Uterus (tissue), 2 donors: ENCODE measurements at regions not wholly inside any gene's neighbourhood (a gene's known extent, or its start where the extent isn't known, plus 50 kb on each side); places are given as distances from the start of the nearest gene placed in this dataset.

Experiments
- POLR2A ChIP-seq, 2 donors: fragments of 450-650 bp; IDR thresholded peaks; one replicate each; pipeline ENCODE4 v1.6.1; 2016; ENCODE audit warnings: antibody characterized with exemption in 2 of 2, mild to moderate bottlenecking in 1 of 2, moderate library complexity in 1 of 2
- TF ChIP-seq, protein P1 (sequence below), 4 experiments: fragments of 200-600 bp in 2 of 4; fragments of 450-650 bp in 2 of 4; sonication (generic) in 2 of 4; IDR thresholded peaks; one replicate each; pipeline ENCODE4 v1.5.1; 2016 to 2019; ENCODE audit warnings: antibody characterized with exemption in 4 of 4, mild to moderate bottlenecking in 2 of 4, moderate library complexity in 1 of 4

- TF ChIP-seq, protein P1, sequence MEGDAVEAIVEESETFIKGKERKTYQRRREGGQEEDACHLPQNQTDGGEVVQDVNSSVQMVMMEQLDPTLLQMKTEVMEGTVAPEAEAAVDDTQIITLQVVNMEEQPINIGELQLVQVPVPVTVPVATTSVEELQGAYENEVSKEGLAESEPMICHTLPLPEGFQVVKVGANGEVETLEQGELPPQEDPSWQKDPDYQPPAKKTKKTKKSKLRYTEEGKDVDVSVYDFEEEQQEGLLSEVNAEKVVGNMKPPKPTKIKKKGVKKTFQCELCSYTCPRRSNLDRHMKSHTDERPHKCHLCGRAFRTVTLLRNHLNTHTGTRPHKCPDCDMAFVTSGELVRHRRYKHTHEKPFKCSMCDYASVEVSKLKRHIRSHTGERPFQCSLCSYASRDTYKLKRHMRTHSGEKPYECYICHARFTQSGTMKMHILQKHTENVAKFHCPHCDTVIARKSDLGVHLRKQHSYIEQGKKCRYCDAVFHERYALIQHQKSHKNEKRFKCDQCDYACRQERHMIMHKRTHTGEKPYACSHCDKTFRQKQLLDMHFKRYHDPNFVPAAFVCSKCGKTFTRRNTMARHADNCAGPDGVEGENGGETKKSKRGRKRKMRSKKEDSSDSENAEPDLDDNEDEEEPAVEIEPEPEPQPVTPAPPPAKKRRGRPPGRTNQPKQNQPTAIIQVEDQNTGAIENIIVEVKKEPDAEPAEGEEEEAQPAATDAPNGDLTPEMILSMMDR (IDR thresholded peaks at IDR 0.05), result no peak
- TF ChIP-seq POLR2A (IDR thresholded peaks at IDR 0.05), result no peak
These were observed 92.1 kb downstream of the LRRC30 start for GRCh38 chr18:7322817-7323485.
